ENCODE measurements at regions not wholly inside any gene's neighbourhood (a gene's known extent, or its start where the extent isn't known, plus 50 kb on each side); places are given as distances from the start of the nearest gene placed in this dataset.

GRCh38 chr12:127401005-127401404, 866.0 kb upstream of the TMEM132C start:
- TF ChIP-seq CTCF (IDR thresholded peaks at IDR 0.05; ENCODE audit: low read depth, low read length) (no peak), POLR2A (IDR thresholded peaks at IDR 0.05; ENCODE audit: extremely low read depth, insufficient read length) (no peak)
